GM23338 (cell line): ENCODE measurements at regions not wholly inside any gene's neighbourhood (a gene's known extent, or its start where the extent isn't known, plus 50 kb on each side); places are given as distances from the start of the nearest gene placed in this dataset.

Experiments used
- CTCF ChIP-seq, 2 experiments: fragments of 200-600 bp in 1 of 2; sonication (generic) in 1 of 2; conservative IDR thresholded peaks; 2 replicates each; pipeline versions ENCODE4 v1.5.1 to v1.6.1; 2016 to 2017; ENCODE audit warnings: antibody characterized with exemption in 2 of 2, low read depth in 2 of 2, mild to moderate bottlenecking in 2 of 2, moderate library complexity in 1 of 2
- EZH2 ChIP-seq: fragments of 200-600 bp; sonication (generic); IDR thresholded peaks from one replicate; pipeline ENCODE4 v1.8.0; 2017; ENCODE audit warnings: antibody characterized with exemption, mild to moderate bottlenecking, low read depth; ENCODE audit not compliant: unreplicated experiment
- JUNB ChIP-seq: IDR thresholded peaks from one replicate; pipeline ENCODE4 v1.6.1; 2016; ENCODE audit warnings: antibody characterized with exemption; ENCODE audit not compliant: unreplicated experiment
- POLR2AphosphoS5 ChIP-seq: IDR thresholded peaks from 2 replicates; pipeline ENCODE4 v1.6.1; 2016; ENCODE audit warnings: antibody characterized with exemption, low read depth
- TF ChIP-seq, protein P1 (sequence below): IDR thresholded peaks from 2 replicates; pipeline ENCODE4 v1.6.1; 2016; ENCODE audit warnings: antibody characterized with exemption
- TF ChIP-seq, protein P2 (sequence below): IDR thresholded peaks from one replicate; pipeline ENCODE4 v1.6.1; 2018; ENCODE audit warnings: antibody characterized with exemption; ENCODE audit not compliant: unreplicated experiment

- no peak for TF ChIP-seq CTCF (conservative IDR thresholded peaks at IDR 0.05; ENCODE audit: low read depth in 2 of 2)
- no peak for TF ChIP-seq EZH2
- TF ChIP-seq POLR2AphosphoS5: no peak
- no peak for TF ChIP-seq JUNB
- TF ChIP-seq, protein P1, sequence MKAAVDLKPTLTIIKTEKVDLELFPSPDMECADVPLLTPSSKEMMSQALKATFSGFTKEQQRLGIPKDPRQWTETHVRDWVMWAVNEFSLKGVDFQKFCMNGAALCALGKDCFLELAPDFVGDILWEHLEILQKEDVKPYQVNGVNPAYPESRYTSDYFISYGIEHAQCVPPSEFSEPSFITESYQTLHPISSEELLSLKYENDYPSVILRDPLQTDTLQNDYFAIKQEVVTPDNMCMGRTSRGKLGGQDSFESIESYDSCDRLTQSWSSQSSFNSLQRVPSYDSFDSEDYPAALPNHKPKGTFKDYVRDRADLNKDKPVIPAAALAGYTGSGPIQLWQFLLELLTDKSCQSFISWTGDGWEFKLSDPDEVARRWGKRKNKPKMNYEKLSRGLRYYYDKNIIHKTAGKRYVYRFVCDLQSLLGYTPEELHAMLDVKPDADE: no peak
- TF ChIP-seq, protein P2, sequence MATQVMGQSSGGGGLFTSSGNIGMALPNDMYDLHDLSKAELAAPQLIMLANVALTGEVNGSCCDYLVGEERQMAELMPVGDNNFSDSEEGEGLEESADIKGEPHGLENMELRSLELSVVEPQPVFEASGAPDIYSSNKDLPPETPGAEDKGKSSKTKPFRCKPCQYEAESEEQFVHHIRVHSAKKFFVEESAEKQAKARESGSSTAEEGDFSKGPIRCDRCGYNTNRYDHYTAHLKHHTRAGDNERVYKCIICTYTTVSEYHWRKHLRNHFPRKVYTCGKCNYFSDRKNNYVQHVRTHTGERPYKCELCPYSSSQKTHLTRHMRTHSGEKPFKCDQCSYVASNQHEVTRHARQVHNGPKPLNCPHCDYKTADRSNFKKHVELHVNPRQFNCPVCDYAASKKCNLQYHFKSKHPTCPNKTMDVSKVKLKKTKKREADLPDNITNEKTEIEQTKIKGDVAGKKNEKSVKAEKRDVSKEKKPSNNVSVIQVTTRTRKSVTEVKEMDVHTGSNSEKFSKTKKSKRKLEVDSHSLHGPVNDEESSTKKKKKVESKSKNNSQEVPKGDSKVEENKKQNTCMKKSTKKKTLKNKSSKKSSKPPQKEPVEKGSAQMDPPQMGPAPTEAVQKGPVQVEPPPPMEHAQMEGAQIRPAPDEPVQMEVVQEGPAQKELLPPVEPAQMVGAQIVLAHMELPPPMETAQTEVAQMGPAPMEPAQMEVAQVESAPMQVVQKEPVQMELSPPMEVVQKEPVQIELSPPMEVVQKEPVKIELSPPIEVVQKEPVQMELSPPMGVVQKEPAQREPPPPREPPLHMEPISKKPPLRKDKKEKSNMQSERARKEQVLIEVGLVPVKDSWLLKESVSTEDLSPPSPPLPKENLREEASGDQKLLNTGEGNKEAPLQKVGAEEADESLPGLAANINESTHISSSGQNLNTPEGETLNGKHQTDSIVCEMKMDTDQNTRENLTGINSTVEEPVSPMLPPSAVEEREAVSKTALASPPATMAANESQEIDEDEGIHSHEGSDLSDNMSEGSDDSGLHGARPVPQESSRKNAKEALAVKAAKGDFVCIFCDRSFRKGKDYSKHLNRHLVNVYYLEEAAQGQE: no peak
These were observed 398.1 kb upstream of the LYPLAL1 start for GRCh38 chr1:218775501-218776021.
